ENCODE measurements at regions not wholly inside any gene's neighbourhood (a gene's known extent, or its start where the extent isn't known, plus 50 kb on each side); places are given as distances from the start of the nearest gene placed in this dataset.

DNA sequence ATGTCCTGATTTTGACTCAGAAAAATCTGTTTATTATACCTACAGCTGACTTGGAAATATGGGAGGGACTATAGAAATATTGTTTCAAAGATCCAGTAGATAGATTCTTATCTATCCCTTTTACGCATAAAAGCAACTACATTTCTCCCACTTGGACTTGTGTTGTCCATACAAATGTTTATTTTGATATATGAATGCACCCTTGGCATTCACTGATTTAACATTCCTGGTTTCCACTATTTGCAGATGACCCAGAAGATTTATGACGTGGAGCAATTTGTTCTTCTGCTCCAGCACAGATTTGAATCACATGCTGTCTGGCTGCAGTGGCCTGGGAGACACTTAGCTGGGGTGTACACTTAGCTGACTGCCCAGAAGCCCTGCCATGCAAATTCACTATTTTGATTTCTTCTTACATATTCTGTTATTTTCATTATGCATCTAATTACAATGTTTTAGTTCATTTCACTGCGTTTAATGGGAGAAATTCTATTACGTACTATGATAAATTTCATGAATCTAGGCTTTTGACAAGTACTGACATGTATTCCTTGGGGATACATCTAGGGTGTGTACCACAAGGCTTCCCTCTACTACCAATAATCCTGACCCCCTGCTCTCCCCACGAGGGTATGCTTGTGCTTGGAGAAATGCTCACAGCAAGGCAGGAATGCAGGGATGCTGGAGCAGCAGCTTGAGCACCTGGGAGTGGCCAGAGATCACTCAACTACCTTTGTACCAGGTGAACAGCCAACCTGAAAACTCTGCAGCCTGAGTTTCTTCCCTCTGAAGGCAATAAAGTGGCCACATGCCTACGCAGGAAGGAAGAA, 223.6 kb upstream of the TBL1XR1 start:
- Histone ChIP-seq H3K9ac (ENCODE audit: low read depth in 1 of 2, low read length in 2 of 2) (no peak overlapping the region), H3K4me1 (ENCODE audit: control insufficient read depth in 4 of 4, insufficient read depth in 4 of 4, low read length in 3 of 4) (no peaks in the 10 kb centered on the region), H3K36me3 (ENCODE audit: control insufficient read depth in 4 of 4, insufficient read depth in 3 of 4, low read depth in 1 of 4, low read length in 3 of 4) (no peaks in the 10 kb centered on the region), H3K9me3 (ENCODE audit: control insufficient read depth in 4 of 4, low read length in 3 of 4) (no peaks in the 10 kb centered on the region), H3K27ac (ENCODE audit: low read depth in 1 of 2, low read length in 2 of 2) (no peak overlapping the region), H3K4me3 (ENCODE audit: low read depth in 1 of 3, low read length in 3 of 3) (no peak overlapping the region), H3K27me3 (ENCODE audit: control insufficient read depth in 4 of 4, insufficient read depth in 4 of 4, low read length in 3 of 4) (no peaks in the 10 kb centered on the region)
- 82% methylated on average over 6 of the region's 6 CpGs for WGBS
- DNase-seq (ENCODE audit: low spot score) = no peak
- TF ChIP-seq SP1 (IDR thresholded peaks at IDR 0.05) (no peak), FOXA2 (IDR thresholded peaks at IDR 0.05) (no peak), HNF4G (IDR thresholded peaks at IDR 0.05) (no peak), EGR1 (IDR thresholded peaks at IDR 0.05; ENCODE audit: low read depth in 2 of 2) (no peak), FOXA1 (IDR thresholded peaks at IDR 0.05) (no peak), RAD21 (IDR thresholded peaks at IDR 0.05) (no peak), YY1 (IDR thresholded peaks at IDR 0.05) (no peak), HNF4A (conservative IDR thresholded peaks at IDR 0.05) (no peak), TAF1 (conservative IDR thresholded peaks at IDR 0.05) (no peak), GABPA (IDR thresholded peaks at IDR 0.05 in 1 of 2, conservative IDR thresholded peaks at IDR 0.05 in 1 of 2) (no peak), RXRA (IDR thresholded peaks at IDR 0.05) (no peak), JUND (IDR thresholded peaks at IDR 0.05) (no peak), NR2F2 (IDR thresholded peaks at IDR 0.05) (no peak)
- TF ChIP-seq, protein P1, sequence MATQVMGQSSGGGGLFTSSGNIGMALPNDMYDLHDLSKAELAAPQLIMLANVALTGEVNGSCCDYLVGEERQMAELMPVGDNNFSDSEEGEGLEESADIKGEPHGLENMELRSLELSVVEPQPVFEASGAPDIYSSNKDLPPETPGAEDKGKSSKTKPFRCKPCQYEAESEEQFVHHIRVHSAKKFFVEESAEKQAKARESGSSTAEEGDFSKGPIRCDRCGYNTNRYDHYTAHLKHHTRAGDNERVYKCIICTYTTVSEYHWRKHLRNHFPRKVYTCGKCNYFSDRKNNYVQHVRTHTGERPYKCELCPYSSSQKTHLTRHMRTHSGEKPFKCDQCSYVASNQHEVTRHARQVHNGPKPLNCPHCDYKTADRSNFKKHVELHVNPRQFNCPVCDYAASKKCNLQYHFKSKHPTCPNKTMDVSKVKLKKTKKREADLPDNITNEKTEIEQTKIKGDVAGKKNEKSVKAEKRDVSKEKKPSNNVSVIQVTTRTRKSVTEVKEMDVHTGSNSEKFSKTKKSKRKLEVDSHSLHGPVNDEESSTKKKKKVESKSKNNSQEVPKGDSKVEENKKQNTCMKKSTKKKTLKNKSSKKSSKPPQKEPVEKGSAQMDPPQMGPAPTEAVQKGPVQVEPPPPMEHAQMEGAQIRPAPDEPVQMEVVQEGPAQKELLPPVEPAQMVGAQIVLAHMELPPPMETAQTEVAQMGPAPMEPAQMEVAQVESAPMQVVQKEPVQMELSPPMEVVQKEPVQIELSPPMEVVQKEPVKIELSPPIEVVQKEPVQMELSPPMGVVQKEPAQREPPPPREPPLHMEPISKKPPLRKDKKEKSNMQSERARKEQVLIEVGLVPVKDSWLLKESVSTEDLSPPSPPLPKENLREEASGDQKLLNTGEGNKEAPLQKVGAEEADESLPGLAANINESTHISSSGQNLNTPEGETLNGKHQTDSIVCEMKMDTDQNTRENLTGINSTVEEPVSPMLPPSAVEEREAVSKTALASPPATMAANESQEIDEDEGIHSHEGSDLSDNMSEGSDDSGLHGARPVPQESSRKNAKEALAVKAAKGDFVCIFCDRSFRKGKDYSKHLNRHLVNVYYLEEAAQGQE (IDR thresholded peaks at IDR 0.05) = no peak
- TF ChIP-seq, protein P2, sequence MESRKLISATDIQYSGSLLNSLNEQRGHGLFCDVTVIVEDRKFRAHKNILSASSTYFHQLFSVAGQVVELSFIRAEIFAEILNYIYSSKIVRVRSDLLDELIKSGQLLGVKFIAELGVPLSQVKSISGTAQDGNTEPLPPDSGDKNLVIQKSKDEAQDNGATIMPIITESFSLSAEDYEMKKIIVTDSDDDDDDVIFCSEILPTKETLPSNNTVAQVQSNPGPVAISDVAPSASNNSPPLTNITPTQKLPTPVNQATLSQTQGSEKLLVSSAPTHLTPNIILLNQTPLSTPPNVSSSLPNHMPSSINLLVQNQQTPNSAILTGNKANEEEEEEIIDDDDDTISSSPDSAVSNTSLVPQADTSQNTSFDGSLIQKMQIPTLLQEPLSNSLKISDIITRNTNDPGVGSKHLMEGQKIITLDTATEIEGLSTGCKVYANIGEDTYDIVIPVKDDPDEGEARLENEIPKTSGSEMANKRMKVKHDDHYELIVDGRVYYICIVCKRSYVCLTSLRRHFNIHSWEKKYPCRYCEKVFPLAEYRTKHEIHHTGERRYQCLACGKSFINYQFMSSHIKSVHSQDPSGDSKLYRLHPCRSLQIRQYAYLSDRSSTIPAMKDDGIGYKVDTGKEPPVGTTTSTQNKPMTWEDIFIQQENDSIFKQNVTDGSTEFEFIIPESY (IDR thresholded peaks at IDR 0.05) = no peak
- TF ChIP-seq, protein P3, sequence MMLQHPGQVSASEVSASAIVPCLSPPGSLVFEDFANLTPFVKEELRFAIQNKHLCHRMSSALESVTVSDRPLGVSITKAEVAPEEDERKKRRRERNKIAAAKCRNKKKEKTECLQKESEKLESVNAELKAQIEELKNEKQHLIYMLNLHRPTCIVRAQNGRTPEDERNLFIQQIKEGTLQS (IDR thresholded peaks at IDR 0.05) = no peak
- TF ChIP-seq, protein P4, sequence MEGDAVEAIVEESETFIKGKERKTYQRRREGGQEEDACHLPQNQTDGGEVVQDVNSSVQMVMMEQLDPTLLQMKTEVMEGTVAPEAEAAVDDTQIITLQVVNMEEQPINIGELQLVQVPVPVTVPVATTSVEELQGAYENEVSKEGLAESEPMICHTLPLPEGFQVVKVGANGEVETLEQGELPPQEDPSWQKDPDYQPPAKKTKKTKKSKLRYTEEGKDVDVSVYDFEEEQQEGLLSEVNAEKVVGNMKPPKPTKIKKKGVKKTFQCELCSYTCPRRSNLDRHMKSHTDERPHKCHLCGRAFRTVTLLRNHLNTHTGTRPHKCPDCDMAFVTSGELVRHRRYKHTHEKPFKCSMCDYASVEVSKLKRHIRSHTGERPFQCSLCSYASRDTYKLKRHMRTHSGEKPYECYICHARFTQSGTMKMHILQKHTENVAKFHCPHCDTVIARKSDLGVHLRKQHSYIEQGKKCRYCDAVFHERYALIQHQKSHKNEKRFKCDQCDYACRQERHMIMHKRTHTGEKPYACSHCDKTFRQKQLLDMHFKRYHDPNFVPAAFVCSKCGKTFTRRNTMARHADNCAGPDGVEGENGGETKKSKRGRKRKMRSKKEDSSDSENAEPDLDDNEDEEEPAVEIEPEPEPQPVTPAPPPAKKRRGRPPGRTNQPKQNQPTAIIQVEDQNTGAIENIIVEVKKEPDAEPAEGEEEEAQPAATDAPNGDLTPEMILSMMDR (IDR thresholded peaks at IDR 0.05; ENCODE audit: low read depth, low read length, missing input control) = no peak
- TF ChIP-seq, protein P5, sequence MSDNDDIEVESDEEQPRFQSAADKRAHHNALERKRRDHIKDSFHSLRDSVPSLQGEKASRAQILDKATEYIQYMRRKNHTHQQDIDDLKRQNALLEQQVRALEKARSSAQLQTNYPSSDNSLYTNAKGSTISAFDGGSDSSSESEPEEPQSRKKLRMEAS (IDR thresholded peaks at IDR 0.05) = no peak
